Ishikawa (cell line): ENCODE measurements at regions not wholly inside any gene's neighbourhood (a gene's known extent, or its start where the extent isn't known, plus 50 kb on each side); places are given as distances from the start of the nearest gene placed in this dataset.

Experiments used
- EGR1 ChIP-seq: IDR thresholded peaks from 2 replicates; pipeline ENCODE4 v1.6.1; 2012
- EP300 ChIP-seq: IDR thresholded peaks from 2 replicates; pipeline ENCODE4 v1.6.1; 2012; ENCODE audit warnings: borderline replicate concordance
- FOXM1 ChIP-seq: IDR thresholded peaks from 2 replicates; pipeline ENCODE4 v1.6.1; 2012; ENCODE audit warnings: low read depth, borderline replicate concordance
- NFIC ChIP-seq: IDR thresholded peaks from 2 replicates; pipeline ENCODE4 v1.6.1; 2012
- RAD21 ChIP-seq: IDR thresholded peaks from 2 replicates; pipeline ENCODE4 v1.6.1; 2012; ENCODE audit warnings: low read depth
- TAF1 ChIP-seq: IDR thresholded peaks from 2 replicates; pipeline ENCODE4 v1.6.1; 2012; ENCODE audit warnings: low read depth, mild to moderate bottlenecking
- TCF12 ChIP-seq: IDR thresholded peaks from 2 replicates; pipeline ENCODE4 v1.6.1; 2012; ENCODE audit warnings: low read depth
- TEAD4 ChIP-seq: IDR thresholded peaks from 2 replicates; pipeline ENCODE4 v1.6.1; 2012
- YY1 ChIP-seq: IDR thresholded peaks from 2 replicates; pipeline ENCODE4 v1.6.1; 2012; ENCODE audit warnings: low read depth
- ZBTB7A ChIP-seq: IDR thresholded peaks from 2 replicates; pipeline ENCODE4 v1.6.1; 2012; ENCODE audit warnings: low read depth
- TF ChIP-seq, protein P1 (sequence below): IDR thresholded peaks from 2 replicates; pipeline ENCODE4 v1.6.1; 2012; ENCODE audit warnings: low read depth, mild to moderate bottlenecking

GRCh38 chr1:60251426-60251825 is 177.9 kb upstream of the C1orf87 start:
- TF ChIP-seq EP300 (no peak), FOXM1 (no peak), TAF1 (no peak), YY1 (no peak), RAD21 (no peak), NFIC (no peak), EGR1 (no peak), ZBTB7A (no peak), TCF12 (no peak), TEAD4 (no peak)
- TF ChIP-seq, protein P1, sequence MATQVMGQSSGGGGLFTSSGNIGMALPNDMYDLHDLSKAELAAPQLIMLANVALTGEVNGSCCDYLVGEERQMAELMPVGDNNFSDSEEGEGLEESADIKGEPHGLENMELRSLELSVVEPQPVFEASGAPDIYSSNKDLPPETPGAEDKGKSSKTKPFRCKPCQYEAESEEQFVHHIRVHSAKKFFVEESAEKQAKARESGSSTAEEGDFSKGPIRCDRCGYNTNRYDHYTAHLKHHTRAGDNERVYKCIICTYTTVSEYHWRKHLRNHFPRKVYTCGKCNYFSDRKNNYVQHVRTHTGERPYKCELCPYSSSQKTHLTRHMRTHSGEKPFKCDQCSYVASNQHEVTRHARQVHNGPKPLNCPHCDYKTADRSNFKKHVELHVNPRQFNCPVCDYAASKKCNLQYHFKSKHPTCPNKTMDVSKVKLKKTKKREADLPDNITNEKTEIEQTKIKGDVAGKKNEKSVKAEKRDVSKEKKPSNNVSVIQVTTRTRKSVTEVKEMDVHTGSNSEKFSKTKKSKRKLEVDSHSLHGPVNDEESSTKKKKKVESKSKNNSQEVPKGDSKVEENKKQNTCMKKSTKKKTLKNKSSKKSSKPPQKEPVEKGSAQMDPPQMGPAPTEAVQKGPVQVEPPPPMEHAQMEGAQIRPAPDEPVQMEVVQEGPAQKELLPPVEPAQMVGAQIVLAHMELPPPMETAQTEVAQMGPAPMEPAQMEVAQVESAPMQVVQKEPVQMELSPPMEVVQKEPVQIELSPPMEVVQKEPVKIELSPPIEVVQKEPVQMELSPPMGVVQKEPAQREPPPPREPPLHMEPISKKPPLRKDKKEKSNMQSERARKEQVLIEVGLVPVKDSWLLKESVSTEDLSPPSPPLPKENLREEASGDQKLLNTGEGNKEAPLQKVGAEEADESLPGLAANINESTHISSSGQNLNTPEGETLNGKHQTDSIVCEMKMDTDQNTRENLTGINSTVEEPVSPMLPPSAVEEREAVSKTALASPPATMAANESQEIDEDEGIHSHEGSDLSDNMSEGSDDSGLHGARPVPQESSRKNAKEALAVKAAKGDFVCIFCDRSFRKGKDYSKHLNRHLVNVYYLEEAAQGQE: no peak
